ENCODE measurements at regions not wholly inside any gene's neighbourhood (a gene's known extent, or its start where the extent isn't known, plus 50 kb on each side); places are given as distances from the start of the nearest gene placed in this dataset.
A peak's percentile ranks its signal among the peaks of the same experiment; 100 is the strongest.

DNA sequence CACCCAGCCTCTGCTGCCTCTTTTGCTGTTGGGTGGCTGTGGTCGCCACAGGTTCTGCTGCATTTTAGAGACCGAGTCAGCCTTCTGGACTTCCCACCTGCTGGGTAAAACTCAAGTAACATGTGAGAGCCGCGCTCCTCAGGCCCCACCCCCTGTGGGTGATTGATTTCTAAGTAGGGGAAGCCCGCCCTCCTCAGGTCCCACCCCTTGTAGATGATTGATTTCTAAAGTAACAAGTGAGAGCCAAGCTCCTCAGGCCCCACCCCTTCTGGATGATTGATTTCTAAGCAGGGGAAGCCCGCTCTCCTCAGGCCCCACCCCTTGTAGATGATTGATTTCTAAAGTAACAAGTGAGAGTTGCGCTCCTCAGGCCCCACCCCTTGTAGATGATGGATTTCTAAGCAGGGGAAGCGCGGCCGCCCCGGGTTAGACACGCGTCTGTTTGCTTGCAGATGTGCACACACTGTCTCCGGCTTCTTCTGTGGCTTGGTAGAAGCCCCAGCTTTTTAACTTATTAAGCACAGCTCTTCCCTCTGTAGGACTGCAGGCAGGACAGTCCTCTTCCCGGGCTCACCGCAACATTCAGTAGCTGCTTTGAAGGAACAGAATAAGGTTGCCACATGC is 83.4 kb downstream of the FAM43A start:
- peak; percentile 97 for DNase-seq

- no peak for DNase-seq
These were observed 86.7 kb downstream of the FAM43A start for GRCh38 chr3:194772241-194773000.

DNA sequence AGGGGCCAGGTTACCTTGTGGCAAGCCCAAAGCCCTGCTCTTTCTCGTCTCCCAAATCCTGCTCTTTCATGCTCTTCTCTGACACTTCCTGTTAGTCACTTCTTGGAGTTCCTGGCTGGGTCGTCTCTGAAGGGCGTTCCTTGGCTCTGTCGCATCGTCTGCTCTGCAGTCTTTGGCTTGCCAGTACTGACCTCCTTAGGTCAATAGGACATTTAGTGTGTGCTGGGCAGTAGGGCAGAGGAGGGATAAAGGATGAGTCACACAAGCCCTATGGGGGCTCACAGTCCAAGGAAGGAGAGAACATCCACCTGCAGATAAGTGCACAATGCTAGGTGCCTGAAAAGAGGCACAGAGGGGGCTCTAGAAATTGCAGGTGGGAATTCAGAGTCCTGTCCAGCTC is 87.5 kb downstream of the FAM43A start:
- DNase-seq = no peak

DNA sequence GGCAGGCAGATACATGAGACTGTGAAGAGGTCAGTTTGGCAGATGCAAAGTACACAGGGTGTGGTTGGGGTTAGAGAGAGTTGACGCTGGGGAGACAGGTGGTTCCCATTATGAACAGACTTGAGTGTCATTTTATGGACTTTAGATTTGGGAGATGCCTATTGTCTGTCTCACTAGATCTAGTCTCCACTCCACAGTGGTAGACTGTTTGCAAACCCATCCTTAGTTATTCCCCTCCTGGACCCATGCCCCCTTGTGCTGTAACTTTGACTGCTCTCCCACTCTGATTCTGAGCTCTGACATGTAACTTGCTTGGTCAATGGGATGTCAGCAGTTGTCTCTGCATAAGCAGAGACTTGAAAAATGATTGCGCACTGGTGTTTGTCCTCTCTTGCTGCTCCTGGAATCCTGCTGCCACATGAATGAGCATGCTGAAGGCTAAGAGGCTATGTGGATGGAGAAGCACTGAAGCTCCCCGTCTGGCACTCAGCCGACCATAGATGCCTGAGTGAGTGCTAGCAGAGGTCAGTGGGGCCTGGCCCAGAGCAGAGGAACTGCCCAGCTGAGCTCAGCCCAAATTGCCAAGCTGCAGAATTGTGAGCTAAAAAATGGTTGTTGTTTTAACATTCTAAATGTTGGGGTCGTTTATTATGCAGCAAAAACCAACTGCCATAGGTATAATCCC is 88.2 kb downstream of the FAM43A start:
- DNase-seq = no peak

DNA sequence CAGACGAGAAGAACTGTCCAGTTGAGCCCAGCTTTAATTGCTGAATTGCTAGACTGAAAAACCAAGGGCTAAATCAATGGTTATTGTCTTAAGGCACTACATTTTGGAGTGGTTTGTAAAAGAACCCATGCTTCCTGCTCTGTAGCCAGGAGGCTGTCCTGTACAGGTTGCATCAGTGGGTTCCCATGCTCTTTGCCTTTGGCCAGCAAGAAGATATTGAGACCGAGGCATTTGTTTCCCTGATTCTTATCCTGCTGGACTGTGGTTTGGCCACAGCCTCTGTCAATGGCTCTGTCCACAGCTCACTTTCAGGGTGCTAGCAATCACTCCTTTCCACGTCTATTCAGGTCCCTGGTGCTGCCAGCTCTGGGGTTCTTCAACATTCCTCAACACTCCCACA is 89.6 kb downstream of the FAM43A start:
- DNase-seq = no peak

DNA sequence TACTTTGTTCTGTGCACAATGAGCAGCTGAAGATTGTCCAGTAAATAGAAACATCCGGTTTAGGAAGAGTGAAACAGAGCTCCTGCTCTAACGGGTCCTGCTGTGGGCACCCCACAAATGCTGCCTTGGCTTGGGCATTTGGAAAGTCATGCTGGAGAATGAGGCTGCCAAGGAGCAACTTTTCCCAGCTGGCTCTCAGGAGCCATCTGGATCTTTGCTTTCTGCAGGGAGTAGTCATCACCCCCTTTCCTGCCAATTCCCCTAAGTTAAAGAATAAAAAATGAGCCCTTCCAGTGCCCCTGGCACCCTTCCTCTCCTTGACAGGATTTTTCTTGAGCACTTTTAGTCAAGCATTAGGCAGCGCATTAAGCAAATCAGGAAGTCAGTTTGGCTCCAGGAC is 90.0 kb downstream of the FAM43A start:
- no peak for DNase-seq

GRCh38 chr3:194777729-194778128 is 92.0 kb downstream of the FAM43A start:
- DNase-seq = no peak

- DNase-seq = no peak
These were observed 94.1 kb downstream of the FAM43A start for GRCh38 chr3:194779729-194780224.

DNA sequence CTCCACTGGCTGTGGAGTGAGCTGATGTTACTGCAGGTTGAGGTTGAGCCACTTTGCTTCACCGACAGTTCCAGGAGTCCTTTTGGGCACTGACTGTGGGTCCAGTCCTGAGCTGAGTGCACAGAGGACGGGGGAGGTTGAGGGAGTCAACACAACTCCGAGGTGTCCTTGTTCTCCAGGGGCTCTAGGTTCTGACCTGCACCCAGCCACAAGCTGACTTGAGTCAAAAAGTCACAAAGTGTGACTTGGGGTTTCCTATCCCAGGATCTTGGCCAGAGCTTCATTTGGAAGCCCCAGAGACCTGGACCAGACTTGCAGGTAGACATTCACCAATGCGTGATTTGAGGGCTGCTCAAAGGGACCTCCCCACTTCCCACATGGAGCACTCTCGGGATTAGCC is 95.0 kb downstream of the FAM43A start:
- no peak for DNase-seq

DNA sequence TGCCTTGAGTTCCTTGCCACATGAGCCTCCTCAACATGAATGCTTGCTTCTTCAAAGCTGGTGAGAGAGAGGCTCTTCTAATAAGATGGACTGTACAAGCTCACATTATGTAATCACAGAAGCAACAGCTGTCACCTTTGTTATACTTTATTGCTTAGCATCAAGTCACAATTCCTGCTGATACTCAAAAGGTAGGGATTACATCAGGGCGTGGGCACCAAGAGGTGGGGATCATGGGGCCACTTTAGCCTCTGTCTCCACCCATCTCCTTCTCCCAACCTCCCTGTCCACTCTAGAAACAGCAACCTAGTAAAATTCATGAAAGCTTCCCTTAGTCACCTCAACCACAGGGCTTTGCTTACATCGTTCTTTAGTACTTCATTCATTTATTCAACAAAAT is 95.9 kb downstream of the FAM43A start:
- DNase-seq = no peak

GRCh38 chr3:194782698-194783404 is 97.2 kb downstream of the FAM43A start:
- no peak for DNase-seq

DNA sequence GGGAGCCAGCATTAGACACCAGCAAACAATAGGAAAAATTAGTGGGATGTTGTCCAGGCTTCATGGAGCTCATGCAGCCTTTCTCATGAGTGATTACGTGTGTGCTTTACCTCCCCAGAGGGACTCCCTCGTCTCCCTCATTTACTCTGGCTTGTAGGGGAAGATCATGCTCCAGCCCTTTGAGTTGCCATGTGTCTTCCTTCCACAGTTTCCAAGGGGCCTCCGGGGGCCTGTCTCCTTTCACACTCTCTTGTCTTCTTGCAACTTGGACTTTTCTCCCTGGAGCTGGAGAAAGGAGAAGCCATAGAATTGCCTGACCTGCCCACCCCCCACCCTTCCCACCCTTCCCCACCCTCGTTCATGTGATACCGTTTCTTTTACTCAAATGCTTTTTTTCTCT is 98.7 kb downstream of the FAM43A start:
- no peak for DNase-seq

GRCh38 chr3:194785315-194785714 is 99.6 kb downstream of the FAM43A start:
- no peak for DNase-seq

GRCh38 chr3:194787072-194787471 is 101.4 kb downstream of the FAM43A start:
- no peak for DNase-seq

- no peak for DNase-seq
These were observed 102.0 kb downstream of the FAM43A start for GRCh38 chr3:194787650-194788049.

GRCh38 chr3:194792368-194792767 is 106.7 kb downstream of the FAM43A start:
- DNase-seq = no peak

- DNase-seq = no peak
These were observed 112.0 kb downstream of the FAM43A start for GRCh38 chr3:194797555-194798250.

DNA sequence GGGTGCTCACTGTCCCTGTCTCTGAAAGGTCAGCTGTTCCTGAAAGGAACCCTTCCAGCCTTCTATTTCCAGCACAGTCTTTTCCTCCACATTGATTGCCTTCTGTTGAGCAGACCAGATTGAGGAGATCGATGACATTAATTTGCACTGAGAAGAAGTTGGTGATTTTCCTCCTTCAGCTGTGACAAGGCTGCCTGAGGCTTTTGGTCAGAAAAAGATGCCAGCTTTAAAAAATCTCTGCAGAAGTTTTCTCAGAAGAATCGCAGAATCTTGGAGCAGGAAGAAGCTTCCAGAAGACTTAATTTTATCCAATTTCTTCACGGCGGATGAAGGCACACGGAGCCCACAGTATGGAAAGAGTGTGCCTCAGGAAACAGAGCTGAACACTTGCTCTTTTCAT is 112.8 kb downstream of the FAM43A start:
- DNase-seq = no peak

DNA sequence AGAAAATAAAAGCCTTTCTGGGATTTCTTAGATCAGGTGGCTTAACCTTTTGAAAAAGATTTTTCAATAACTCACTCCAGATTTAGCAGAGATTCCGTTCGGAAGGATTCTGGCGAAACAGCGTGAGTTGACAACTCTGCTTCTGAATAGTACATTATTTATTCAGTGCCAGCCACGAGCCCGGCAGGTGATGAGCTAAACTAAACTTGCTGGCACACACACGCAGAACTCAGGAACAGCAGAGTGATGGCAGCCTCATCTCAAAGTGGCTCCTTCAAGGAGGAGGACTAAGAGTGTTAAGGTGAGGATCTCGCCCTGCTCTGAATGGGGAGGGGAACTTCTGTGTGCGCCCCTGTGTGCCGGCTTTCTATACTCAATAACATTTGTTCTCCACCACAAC is 114.3 kb downstream of the FAM43A start:
- DNase-seq = no peak

GRCh38 chr3:194801461-194802432 is 116.1 kb downstream of the FAM43A start:
- DNase-seq = no peak

- no peak for DNase-seq
These were observed 119.1 kb downstream of the FAM43A start for GRCh38 chr3:194804796-194805195.
